ENCODE measurements at regions not wholly inside any gene's neighbourhood (a gene's known extent, or its start where the extent isn't known, plus 50 kb on each side); places are given as distances from the start of the nearest gene placed in this dataset.

DNA sequence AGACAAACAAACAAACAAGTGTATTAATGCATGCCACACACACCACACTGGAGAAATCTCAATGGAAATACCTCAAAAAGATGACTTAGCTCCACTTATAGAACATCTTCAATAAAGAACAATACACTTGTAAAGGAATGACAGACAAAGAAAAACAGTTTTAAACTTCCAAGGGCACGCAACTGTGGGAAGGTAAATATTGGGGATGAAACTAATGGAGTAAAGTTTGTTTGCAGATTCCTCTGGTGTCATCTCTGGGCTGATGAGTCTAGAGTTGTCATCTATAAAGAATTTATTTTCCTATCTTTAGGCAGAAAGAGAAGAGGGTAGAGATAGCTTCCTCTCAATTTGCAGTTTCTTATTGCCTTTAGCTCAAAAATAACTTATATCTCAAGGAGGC lies 144.0 kb upstream of the ZC3H15 start:
- Histone ChIP-seq H3K27ac (no peak overlapping the region), H3K4me1 (peaks cover 0 to 4% (median 0%) of the 10 kb centered on the region in 3 donors), H3K36me3 (no peaks in the 10 kb centered on the region), H3K9me3 (no peaks in the 10 kb centered on the region), H3K4me3 (no peak overlapping the region), H3K27me3 (no peaks in the 10 kb centered on the region)
- 100% methylated on average over 1 of the region's 1 CpG for WGBS, 2 donors (ENCODE audit: low coverage in 1 of 2)
- no peak for ATAC-seq
- no peak for TF ChIP-seq POLR2AphosphoS5 (IDR thresholded peaks at IDR 0.05)
- no peak for TF ChIP-seq POLR2A (IDR thresholded peaks at IDR 0.05)

DNA sequence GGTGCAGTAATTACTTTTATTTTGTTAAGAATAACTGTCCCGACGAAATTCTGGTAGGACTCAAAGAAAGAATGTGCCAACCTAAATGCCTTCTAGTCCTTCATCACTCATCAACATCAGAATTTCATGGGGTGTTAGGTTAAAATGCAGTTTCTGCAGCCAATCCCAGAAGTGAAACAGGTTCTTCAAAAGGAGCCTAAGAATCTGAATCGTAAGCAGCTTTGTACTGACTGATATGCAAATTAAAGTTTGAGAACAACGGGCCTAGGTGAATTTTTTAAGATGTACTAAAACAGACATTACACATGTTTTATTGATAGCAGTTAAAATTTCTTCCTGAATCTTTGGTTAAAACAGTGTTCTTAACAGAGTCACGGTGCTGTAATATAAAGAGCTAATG lies 140.3 kb upstream of the ZC3H15 start:
- Histone ChIP-seq H3K9me3 (no peaks in the 10 kb centered on the region), H3K36me3 (no peaks in the 10 kb centered on the region), H3K27me3 (no peaks in the 10 kb centered on the region), H3K27ac (no peak overlapping the region), H3K4me1 (peaks cover 0 to 25% (median 0%) of the 10 kb centered on the region in 3 donors), H3K4me3 (no peak overlapping the region)
- 65 to 66% methylated on average over 5 of the region's 5 CpGs for WGBS, 2 donors (ENCODE audit: low coverage in 1 of 2)
- ATAC-seq: no peak
- no peak for TF ChIP-seq POLR2AphosphoS5 (IDR thresholded peaks at IDR 0.05)
- no peak for TF ChIP-seq POLR2A (IDR thresholded peaks at IDR 0.05)
- TF ChIP-seq EP300 (IDR thresholded peaks at IDR 0.05): no peak
- TF ChIP-seq, protein P1, sequence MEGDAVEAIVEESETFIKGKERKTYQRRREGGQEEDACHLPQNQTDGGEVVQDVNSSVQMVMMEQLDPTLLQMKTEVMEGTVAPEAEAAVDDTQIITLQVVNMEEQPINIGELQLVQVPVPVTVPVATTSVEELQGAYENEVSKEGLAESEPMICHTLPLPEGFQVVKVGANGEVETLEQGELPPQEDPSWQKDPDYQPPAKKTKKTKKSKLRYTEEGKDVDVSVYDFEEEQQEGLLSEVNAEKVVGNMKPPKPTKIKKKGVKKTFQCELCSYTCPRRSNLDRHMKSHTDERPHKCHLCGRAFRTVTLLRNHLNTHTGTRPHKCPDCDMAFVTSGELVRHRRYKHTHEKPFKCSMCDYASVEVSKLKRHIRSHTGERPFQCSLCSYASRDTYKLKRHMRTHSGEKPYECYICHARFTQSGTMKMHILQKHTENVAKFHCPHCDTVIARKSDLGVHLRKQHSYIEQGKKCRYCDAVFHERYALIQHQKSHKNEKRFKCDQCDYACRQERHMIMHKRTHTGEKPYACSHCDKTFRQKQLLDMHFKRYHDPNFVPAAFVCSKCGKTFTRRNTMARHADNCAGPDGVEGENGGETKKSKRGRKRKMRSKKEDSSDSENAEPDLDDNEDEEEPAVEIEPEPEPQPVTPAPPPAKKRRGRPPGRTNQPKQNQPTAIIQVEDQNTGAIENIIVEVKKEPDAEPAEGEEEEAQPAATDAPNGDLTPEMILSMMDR (IDR thresholded peaks at IDR 0.05): no peak

DNA sequence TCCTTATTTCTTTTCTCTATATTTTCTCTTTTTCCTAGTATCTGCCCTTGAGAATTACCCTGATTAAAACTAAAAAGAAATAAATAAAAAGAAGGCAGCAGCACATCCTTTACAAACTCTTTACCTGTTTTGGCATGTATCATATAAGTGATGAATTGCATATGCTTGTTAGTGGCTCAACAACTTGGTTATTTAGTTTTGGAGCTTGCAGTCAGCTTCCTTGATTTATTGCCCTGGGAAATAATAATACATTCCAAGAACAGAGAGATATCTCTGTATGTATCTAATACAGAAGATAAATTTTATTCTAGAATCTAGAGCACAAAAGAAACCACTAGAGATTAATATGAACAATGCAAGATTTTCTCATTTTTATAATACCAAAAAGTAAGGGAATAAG lies 139.8 kb upstream of the ZC3H15 start:
- Histone ChIP-seq H3K36me3 (no peaks in the 10 kb centered on the region), H3K27me3 (no peaks in the 10 kb centered on the region)
- no peak for ATAC-seq

DNA sequence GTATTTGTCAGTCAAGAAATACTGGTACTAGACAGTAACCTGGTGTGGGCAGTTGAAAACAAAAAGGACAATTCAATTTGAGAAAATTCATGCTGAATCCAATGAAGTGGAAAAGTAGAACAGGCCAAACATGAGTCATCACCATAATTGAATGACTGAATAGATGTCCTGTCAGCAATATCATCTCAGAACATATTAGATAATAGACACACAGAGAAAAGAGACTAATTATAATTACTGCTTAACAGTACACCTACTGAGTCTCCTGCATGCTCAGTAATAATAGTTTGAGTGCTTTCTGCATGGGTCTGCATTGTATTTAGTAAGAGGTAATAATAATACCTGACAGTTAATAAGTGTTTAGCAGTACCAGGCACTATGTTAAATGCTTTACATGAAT lies 138.6 kb upstream of the ZC3H15 start:
- Histone ChIP-seq H3K4me3 (no peak overlapping the region), H3K36me3 (no peaks in the 10 kb centered on the region), H3K27ac (no peak overlapping the region), H3K4me1 (peaks cover 0 to 25% (median 0%) of the 10 kb centered on the region in 3 donors), H3K9me3 (peaks cover 0 to 3% (median 0%) of the 10 kb centered on the region in 3 donors), H3K27me3 (no peaks in the 10 kb centered on the region)
- no peak for ATAC-seq
- TF ChIP-seq POLR2A (IDR thresholded peaks at IDR 0.05): no peak
- no peak for TF ChIP-seq EP300 (IDR thresholded peaks at IDR 0.05)
- TF ChIP-seq, protein P1 (IDR thresholded peaks at IDR 0.05): no peak
- no peak for TF ChIP-seq POLR2AphosphoS5 (IDR thresholded peaks at IDR 0.05)

More for the DNA sequence above, 139.8 kb upstream of the ZC3H15 start:
- Histone ChIP-seq H3K4me1 (peaks cover 0 to 25% (median 0%) of the 10 kb centered on the region in 3 donors), H3K4me3 (no peak overlapping the region), H3K9me3 (no peaks in the 10 kb centered on the region), H3K27ac (no peak overlapping the region)
- TF ChIP-seq POLR2A (IDR thresholded peaks at IDR 0.05): no peak
- TF ChIP-seq, protein P1 (IDR thresholded peaks at IDR 0.05): no peak
- TF ChIP-seq EP300 (IDR thresholded peaks at IDR 0.05): no peak
- TF ChIP-seq POLR2AphosphoS5 (IDR thresholded peaks at IDR 0.05): no peak

DNA sequence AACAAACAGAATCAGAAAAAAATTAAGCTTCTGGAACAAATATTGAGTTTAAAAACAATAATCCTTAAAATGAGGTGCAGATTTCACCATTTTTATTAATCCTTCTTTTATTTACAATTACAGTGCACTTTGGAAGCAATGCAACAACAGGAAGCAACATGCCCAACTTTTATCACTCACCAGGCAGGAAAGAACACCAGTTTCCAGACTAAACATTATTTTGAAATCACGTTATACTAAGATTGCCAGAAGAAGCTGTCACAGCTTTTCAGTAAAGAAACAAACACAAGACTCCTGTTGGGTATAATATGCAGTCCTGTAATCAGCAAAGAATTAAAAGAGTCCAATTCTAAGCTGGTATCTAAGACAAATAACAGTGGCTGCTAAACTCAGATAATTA lies 137.9 kb upstream of the ZC3H15 start:
- no peak for TF ChIP-seq EP300 (IDR thresholded peaks at IDR 0.05)
- TF ChIP-seq, protein P1 (IDR thresholded peaks at IDR 0.05): no peak
- TF ChIP-seq POLR2AphosphoS5 (IDR thresholded peaks at IDR 0.05): no peak
- TF ChIP-seq POLR2A (IDR thresholded peaks at IDR 0.05): no peak
- peaks cover 0 to 25% (median 0%) of the 10 kb centered on the region in 3 donors for H3K4me1 ChIP-seq
- no peaks in the 10 kb centered on the region for H3K27me3 ChIP-seq
- no peak overlapping the region for H3K4me3 ChIP-seq
- H3K36me3 ChIP-seq: no peaks in the 10 kb centered on the region
- no peak overlapping the region for H3K27ac ChIP-seq
- WGBS, 2 donors (ENCODE audit: low coverage in 1 of 2): 14 to 25% methylated on average over 1 of the region's 1 CpG
- H3K9me3 ChIP-seq: peaks cover 0 to 7% (median 0%) of the 10 kb centered on the region in 3 donors
- ATAC-seq: no peak
